ENCODE measurements at regions not wholly inside any gene's neighbourhood (a gene's known extent, or its start where the extent isn't known, plus 50 kb on each side); places are given as distances from the start of the nearest gene placed in this dataset.

DNA sequence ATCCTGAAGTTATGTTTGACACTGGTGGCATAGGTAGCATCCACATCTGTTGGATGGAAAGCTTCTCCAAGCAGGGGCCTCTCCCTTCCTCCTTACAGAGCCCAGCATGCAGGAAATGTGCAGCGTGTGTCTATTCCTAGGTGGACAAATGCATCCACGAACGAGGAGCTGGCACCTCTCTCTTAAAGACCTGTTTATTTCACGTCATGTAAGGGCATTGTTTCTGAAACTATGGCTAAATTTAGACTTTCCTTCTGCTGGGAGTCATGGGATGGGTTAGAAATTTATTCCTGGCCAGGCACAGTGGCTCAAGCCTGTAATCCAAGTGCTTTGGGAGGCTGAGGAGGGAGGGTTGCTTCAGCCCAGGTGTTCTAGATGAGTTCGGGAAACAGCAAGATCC, 208.4 kb upstream of the SVIL start:
- TF ChIP-seq, protein P1, sequence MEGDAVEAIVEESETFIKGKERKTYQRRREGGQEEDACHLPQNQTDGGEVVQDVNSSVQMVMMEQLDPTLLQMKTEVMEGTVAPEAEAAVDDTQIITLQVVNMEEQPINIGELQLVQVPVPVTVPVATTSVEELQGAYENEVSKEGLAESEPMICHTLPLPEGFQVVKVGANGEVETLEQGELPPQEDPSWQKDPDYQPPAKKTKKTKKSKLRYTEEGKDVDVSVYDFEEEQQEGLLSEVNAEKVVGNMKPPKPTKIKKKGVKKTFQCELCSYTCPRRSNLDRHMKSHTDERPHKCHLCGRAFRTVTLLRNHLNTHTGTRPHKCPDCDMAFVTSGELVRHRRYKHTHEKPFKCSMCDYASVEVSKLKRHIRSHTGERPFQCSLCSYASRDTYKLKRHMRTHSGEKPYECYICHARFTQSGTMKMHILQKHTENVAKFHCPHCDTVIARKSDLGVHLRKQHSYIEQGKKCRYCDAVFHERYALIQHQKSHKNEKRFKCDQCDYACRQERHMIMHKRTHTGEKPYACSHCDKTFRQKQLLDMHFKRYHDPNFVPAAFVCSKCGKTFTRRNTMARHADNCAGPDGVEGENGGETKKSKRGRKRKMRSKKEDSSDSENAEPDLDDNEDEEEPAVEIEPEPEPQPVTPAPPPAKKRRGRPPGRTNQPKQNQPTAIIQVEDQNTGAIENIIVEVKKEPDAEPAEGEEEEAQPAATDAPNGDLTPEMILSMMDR (IDR thresholded peaks at IDR 0.05): no peak
- TF ChIP-seq EZH2 (IDR thresholded peaks at IDR 0.05; ENCODE audit: borderline replicate concordance, insufficient read depth, low read depth, low read length, poor library complexity, severe bottlenecking): no peak

Data from B cell (primary cell).